ENCODE measurements at regions not wholly inside any gene's neighbourhood (a gene's known extent, or its start where the extent isn't known, plus 50 kb on each side); places are given as distances from the start of the nearest gene placed in this dataset.
A peak's percentile ranks its signal among the peaks of the same experiment; 100 is the strongest.

DNA sequence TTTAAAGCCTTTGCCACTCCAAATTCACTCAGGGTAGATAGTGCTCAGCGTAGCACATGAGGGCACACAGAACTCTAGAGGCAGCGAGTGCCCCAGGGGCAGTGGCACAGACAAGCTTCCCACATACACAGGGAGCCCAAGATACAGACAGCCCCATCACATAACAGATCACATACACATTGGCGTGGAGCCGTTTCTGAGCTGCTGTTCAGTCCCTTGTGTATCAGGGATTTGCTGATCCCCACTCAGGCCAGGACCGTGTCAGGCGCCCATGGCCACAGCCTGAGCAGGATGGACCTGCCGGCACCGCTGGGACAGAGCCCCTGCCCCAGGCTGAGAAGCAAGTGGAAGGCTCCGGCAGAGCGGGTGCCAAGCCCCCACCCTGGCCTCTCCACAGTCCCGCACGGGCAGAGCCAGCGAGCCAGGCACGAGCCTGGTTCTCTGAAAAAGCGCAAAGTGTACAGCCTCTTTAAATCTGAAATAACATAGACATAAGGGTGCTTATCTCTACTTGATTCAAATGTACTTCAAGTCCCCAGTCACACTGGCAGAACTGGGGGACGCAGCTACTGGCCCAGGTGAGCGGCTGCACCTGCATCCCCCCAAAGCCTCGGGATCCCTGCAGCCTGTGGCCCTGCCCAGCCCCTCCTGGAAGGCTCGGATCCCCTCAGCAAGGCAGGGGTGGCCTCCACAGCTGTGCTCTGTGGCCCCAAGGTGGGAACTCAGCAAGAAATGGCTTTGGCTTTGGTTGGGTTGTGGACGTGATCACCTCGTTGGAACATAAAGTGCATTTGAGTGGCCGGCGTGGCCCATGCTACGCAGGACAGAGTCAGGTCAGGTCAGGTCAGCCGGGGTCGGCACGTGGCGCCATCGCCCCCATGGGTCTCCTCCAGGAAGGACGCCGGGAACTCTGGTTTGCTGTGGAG is 231.3 kb downstream of the ERMARD start:
- WGBS, 2 experiments (ENCODE audit: extremely low coverage in 1 of 2, insufficient coverage in 1 of 2, insufficient read length in 1 of 2, insufficient replicate concordance in 2 of 2, low coverage in 1 of 2, low lambda C conversion rate in 2 of 2, missing lambda C conversion rate in 1 of 2): 88% methylated on average over 30 of the region's 31 CpGs; no CpG with 5 or more reads in 1 of the 2 experiments

More for the DNA sequence above, 231.3 kb downstream of the ERMARD start:
- H2BK15ac ChIP-seq (ENCODE audit: low read length): no peak overlapping the region
- H4K91ac ChIP-seq (replicated peaks; ENCODE audit: insufficient read length, low read length): no peak overlapping the region
- no peaks in the 10 kb centered on the region for H3K9me3 ChIP-seq (ENCODE audit: insufficient read depth in 2 of 2, low read depth in 1 of 2, low read length in 1 of 2)
- ChIA-PET CTCF (ENCODE audit: partially characterized antibody) (interaction anchor here (0.9 to 3.0 kb wide), 9 partner anchors 9 to 195 kb away, joined by 3 to 9 read pairs (median 3); no protein-coding TSS in a partner anchor), POLR2A (ENCODE audit: partially characterized antibody) (interaction anchor here (1.3 kb wide), 1 partner anchor 19 kb away, joined by 4 read pairs; no protein-coding TSS in a partner anchor)
- H4K5ac ChIP-seq (ENCODE audit: insufficient read length, low read depth, low read length): no peak overlapping the region
- H3K4ac ChIP-seq (replicated peaks; ENCODE audit: insufficient read length, low read depth, low read length): no peak overlapping the region
- no peak overlapping the region for H3K4me3 ChIP-seq (ENCODE audit: extremely low read depth in 1 of 4, insufficient read depth in 2 of 4, low read depth in 3 of 4, low read length in 4 of 4)
- no peaks in the 10 kb centered on the region for H3K79me2 ChIP-seq (ENCODE audit: control insufficient read depth in 1 of 2, insufficient read depth in 2 of 2, low read length in 2 of 2)
- no peak overlapping the region for H2BK20ac ChIP-seq (ENCODE audit: low read length)
- H2AK5ac ChIP-seq (ENCODE audit: low read depth, low read length): no peak overlapping the region
- DNase-seq (ENCODE audit: low read depth in 1 of 2, low spot score in 2 of 2) (no peak), FAIRE-seq (no peak)
- H2BK12ac ChIP-seq (ENCODE audit: low read depth, low read length): no peak overlapping the region
- no peaks in the 10 kb centered on the region; a peak in 1 of 7 replicates for H3K4me1 ChIP-seq (replicated peaks in 1 of 4; ENCODE audit: control insufficient read depth in 3 of 4, insufficient read depth in 4 of 4, low read length in 3 of 4)
- no peak overlapping the region for H2BK5ac ChIP-seq (ENCODE audit: low read depth, low read length)
- no peak overlapping the region for H2BK120ac ChIP-seq (replicated peaks; ENCODE audit: low read depth, low read length)
- no peak overlapping the region for H3K56ac ChIP-seq (replicated peaks; ENCODE audit: insufficient read length, low read depth, low read length)
- no peak overlapping the region for H3K4me2 ChIP-seq (ENCODE audit: insufficient read depth in 1 of 2, low read depth in 2 of 2, low read length in 2 of 2)
- no peak overlapping the region for H3K27ac ChIP-seq (ENCODE audit: low read depth, low read length)
- H2AFZ ChIP-seq (ENCODE audit: low read length): no peak overlapping the region
- H4K8ac ChIP-seq (ENCODE audit: extremely low read depth, insufficient read depth, low read length): no peak overlapping the region
- no peak overlapping the region for H3K14ac ChIP-seq (ENCODE audit: insufficient read length)
- no peaks in the 10 kb centered on the region for H3K79me1 ChIP-seq (ENCODE audit: low read depth, low read length)
- H3K18ac ChIP-seq (ENCODE audit: extremely low read depth, low read length): no peak overlapping the region
- TF ChIP-seq GTF2F1 (IDR thresholded peaks at IDR 0.05; ENCODE audit: borderline replicate concordance, low read depth, low read length): no peak
- TF ChIP-seq, protein P1, sequence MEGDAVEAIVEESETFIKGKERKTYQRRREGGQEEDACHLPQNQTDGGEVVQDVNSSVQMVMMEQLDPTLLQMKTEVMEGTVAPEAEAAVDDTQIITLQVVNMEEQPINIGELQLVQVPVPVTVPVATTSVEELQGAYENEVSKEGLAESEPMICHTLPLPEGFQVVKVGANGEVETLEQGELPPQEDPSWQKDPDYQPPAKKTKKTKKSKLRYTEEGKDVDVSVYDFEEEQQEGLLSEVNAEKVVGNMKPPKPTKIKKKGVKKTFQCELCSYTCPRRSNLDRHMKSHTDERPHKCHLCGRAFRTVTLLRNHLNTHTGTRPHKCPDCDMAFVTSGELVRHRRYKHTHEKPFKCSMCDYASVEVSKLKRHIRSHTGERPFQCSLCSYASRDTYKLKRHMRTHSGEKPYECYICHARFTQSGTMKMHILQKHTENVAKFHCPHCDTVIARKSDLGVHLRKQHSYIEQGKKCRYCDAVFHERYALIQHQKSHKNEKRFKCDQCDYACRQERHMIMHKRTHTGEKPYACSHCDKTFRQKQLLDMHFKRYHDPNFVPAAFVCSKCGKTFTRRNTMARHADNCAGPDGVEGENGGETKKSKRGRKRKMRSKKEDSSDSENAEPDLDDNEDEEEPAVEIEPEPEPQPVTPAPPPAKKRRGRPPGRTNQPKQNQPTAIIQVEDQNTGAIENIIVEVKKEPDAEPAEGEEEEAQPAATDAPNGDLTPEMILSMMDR (IDR thresholded peaks at IDR 0.05; ENCODE audit: control extremely low read depth in 1 of 3, insufficient read depth in 1 of 3, low read depth in 1 of 3, low read length in 3 of 3): peak; percentile 16 to 34 (median 30)
- TF ChIP-seq ZNF274 (IDR thresholded peaks at IDR 0.05; ENCODE audit: borderline replicate concordance, extremely low read depth, low read length): no peak
- peak; percentile 36 to 51; a peak in 3 of 4 replicates for TF ChIP-seq RAD21 (IDR thresholded peaks at IDR 0.05 in 1 of 2, conservative IDR thresholded peaks at IDR 0.05 in 1 of 2; ENCODE audit: low read depth in 2 of 2, low read length in 2 of 2)
- H3K23ac ChIP-seq (ENCODE audit: insufficient read length): no peak overlapping the region
- H3K36me3 ChIP-seq (ENCODE audit: control insufficient read depth in 2 of 4, insufficient read depth in 4 of 4, low read length in 3 of 4): no peaks in the 10 kb centered on the region
- H3K23me2 ChIP-seq (ENCODE audit: low read depth, low read length): no peaks in the 10 kb centered on the region
- H4K20me1 ChIP-seq (replicated peaks in 1 of 2; ENCODE audit: control insufficient read depth in 1 of 2, insufficient read depth in 2 of 2, low read length in 2 of 2): no peaks in the 10 kb centered on the region
- H3K9ac ChIP-seq (replicated peaks in 1 of 4; ENCODE audit: extremely low read depth in 1 of 4, low read depth in 3 of 4, low read length in 3 of 4): no peak overlapping the region
- no peaks in the 10 kb centered on the region for H3K27me3 ChIP-seq (replicated peaks in 1 of 4; ENCODE audit: control insufficient read depth in 3 of 4, extremely low read depth in 1 of 4, insufficient read depth in 3 of 4, low read length in 3 of 4)

All from H1 (cell line).